ENCODE measurements at regions not wholly inside any gene's neighbourhood (a gene's known extent, or its start where the extent isn't known, plus 50 kb on each side); places are given as distances from the start of the nearest gene placed in this dataset.
A peak's percentile ranks its signal among the peaks of the same experiment; 100 is the strongest.
"Not testable (repeated sequence)": the region's sequence is repeated elsewhere in the genome, so short reads cannot be mapped to it uniquely, and the experiment has no call there.

GRCh38 chr20:40945754-40946450 lies 82.7 kb upstream of the TOP1 start:
- DNase-seq, result peak; percentile 46
- intact Hi-C loops (cut with micrococcal nuclease), result no loop called here
- ATAC-seq, result peak; percentile 85

DNA sequence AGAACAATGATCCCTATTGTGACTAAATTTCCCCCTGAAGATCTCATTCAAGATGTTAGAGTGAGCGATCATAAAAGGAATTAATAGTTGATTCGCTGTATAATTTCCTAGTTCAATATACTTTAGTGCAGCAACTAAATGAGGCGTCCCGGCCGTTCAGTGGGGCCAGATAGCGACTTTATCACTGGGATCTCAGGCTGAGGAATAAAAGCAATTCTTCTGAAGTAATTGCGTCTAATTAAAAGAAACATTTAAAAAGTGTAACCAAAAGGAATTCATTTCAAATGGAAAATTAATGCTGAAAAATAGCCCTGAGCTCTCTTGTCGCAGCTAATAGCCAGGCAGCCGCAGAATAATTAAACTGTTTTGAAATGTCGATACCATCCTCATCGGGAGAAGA lies 82.2 kb upstream of the TOP1 start:
- intact Hi-C loops (cut with micrococcal nuclease), result no loop called here
- ATAC-seq (no peak), DNase-seq (no peak)

DNA sequence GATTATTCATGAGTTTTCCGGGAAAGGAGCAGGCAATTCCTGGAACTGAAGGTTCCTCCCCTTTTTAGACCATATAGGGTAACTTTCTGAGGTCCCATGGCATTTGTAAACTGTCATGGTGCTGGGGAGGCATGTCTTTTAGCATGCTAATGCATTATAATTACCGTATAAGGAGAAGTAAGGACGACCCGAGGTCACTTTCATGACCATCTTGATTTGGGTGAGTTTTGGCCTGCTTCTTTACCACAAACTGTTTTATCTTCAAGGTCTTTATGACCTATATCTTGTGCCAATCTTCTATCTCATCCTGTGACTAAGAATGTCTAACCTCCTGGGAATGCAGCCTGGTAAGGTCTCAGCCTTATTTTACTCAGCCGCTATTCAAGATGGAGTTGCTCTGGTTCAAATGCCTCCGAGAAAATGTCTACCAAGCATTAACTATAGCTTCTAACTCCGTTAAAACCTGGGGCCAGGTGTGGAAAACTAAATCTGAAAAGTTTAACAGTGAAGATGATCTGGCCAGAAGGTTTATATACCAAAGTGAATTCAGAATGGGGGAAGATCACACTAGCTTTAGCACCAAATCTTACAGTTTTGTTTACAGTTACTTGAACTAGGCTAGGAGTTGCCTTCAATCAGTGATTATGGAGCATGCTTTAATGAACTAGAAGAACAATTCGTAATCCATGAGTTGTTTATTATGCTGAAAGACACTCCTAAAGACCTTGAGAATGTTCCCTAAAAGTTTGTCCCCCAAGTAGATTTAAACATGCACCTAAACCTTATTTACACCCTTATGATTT lies 80.0 kb upstream of the TOP1 start:
- intact Hi-C loops (cut with micrococcal nuclease), result no loop called here
- DNase-seq (no peak), ATAC-seq (no peak)

DNA sequence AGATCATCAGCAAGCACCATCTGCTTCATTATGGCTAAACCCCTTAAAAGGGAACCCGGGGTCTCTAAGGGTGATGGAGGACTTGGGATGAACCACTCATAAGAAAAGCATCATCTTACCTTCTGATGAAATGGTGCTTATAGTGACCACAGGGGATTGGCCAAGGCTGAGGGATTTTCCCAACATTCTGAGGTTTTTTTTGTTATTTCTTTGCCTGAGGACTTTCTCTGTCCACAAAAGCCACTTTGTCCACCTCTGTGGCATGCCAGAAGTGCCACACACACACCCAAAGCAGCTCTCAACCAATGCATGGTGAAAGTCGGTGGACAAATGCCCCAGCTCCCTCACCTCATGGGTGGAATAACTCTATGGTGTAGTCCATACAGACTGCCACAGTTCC lies 79.3 kb upstream of the TOP1 start:
- ATAC-seq (no peak), DNase-seq (no peak)
- intact Hi-C loops (cut with micrococcal nuclease), result no loop called here

- no peak for ATAC-seq
- intact Hi-C loops (cut with micrococcal nuclease), result no loop called here
- no peak for DNase-seq
These were observed 76.5 kb upstream of the TOP1 start for GRCh38 chr20:40952136-40952535.

- ATAC-seq (no peak), DNase-seq (no peak)
- intact Hi-C loops (cut with micrococcal nuclease), result no loop called here
These were observed 75.2 kb upstream of the TOP1 start for GRCh38 chr20:40953416-40953815.

GRCh38 chr20:40953856-40954255 lies 74.8 kb upstream of the TOP1 start:
- ATAC-seq (no peak), DNase-seq (no peak)
- intact Hi-C loops (cut with micrococcal nuclease), result no loop called here

DNA sequence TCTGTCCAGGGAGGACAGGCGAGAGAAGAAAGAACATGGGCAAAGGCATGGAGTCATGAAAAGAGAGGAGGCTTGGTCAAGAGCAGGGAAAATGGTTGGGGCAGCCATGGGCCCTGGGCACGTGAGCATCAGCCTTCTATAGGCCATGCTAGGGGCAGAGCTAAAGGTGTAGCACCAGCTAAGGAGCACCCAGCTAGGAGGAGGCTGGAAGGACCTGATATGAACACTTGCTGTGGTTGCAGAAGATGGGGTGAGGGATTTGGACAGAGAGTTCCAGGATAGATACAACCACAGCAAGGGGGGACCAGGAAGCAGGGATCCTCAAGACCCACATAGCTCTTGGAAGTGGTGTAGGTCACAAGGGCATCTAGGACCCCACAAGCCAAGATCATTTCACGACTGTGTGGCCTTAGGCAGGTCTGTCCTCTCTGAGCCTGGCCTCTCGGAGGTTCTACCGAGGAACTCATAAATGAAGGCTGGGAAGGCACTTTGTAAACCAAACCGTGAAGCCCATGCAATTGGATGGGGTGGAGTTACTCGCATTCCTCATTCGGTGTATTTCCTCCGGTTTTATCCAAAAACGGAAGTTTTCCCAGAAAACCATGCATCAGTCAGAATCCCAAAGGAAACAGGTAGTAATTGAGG lies 74.0 kb upstream of the TOP1 start:
- intact Hi-C loops (cut with micrococcal nuclease), result no loop called here
- no peak for DNase-seq
- ATAC-seq, result no peak

DNA sequence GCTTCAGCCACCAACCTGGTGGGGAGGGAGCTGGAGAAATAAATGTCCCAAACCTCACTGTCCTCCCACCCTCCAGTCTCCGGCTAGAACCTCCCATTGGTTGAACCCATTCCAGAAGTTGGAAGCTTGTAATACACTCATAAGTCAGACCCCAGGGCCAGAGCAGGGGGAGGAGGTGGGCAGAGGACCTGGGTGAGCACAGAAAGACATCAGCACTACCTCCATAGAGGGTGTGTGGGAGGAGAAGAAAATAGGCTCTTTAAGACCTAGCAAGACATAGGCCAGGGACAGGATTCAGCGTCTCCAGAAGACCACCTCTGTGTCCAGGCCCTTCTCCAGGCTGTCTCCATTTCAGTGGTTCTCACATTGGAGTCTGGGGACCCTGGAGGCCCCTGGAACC lies 73.3 kb upstream of the TOP1 start:
- intact Hi-C loops (cut with micrococcal nuclease), result no loop called here
- DNase-seq, result no peak
- ATAC-seq, result no peak

GRCh38 chr20:40955826-40956225 lies 72.8 kb upstream of the TOP1 start:
- intact Hi-C loops (cut with micrococcal nuclease); DNase-seq; ATAC-seq: not testable (repeated sequence)

DNA sequence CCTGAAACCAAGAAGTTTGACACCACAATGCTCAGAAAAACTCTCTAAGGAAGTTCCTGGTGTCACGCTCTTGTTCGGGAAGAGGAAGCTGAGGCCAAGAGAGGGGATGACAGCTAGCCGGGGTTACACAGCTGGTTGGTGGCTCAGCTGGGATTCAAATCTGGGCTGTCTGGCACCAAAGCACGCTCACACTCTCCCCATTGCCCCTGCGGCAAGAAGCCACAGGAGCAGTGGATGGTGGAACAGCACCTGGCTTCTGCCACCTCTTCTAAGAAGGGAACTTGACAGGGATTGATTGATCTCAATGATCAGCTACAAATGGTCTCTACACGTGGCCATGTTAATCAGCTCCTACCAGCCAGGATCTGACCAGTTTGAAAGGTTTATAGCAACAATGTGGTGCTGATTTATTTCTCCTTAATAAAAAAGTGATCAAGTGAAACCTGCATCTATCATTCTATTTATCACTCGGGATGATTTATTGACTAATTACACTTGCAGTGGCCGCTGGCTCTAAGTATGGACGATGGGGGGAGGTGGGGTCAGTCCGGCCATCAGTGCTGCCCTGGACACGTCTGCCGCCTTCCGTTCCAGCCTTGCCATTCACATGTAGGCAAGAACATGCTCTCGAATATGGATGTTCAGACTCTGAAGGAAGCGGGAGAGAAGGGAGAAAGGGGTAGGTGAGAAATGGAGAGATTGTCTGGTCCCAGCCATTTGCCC lies 71.9 kb upstream of the TOP1 start:
- peak; percentile 20 for ATAC-seq
- DNase-seq, result no peak

DNA sequence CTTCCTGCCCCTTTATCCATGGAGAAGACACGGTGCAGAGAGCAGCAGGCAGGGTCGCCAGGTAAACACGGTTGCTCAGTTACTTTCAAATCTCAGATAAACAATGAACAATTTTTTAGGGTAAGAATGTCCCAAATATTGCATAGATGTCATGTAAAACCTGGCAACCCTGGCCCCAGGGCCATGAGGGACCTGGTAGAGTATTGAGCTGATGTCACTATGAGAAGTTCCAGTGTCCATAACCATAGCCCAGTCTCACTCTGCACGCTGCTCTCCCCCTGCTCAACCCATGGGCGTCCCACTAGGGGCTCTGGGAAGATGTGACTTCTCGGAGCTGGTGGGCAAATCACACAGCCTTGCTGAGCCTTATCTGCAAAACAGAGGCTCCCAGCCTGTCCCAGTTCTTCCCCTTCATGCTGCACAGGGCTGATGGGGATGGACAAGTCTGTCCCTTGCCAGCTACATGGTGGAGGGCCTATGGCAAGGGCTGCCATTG lies 71.3 kb upstream of the TOP1 start:
- DNase-seq, result no peak
- no peak for ATAC-seq
- intact Hi-C loops (cut with micrococcal nuclease), result no loop called here

More for the DNA sequence above, 71.9 kb upstream of the TOP1 start:
- intact Hi-C loops (cut with micrococcal nuclease), result no loop called here

DNA sequence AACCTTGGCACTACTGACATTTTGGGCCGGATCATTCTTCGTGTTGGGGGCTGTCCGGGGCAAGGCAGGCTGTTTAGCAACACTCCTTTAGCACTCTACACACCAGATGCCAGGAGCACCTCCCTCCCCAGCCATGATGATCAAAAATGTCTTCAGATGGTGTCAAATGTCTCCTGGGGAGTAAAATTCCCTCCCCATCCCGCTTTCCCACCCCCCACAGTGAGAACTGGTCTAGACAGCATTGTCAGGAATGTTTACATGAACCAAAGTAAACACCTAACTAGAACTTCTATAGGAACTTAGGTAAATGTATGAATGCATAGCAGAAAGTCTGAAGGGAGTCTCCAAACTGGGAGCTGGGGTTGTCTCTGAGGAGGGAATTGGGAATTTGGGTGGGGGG lies 70.0 kb upstream of the TOP1 start:
- intact Hi-C loops (cut with micrococcal nuclease), result no loop called here
- no peak for DNase-seq
- ATAC-seq, result no peak

- ATAC-seq, result no peak
- intact Hi-C loops (cut with micrococcal nuclease), result loop anchor here (10.0 kb wide), 1 partner anchor 1695 kb away; no protein-coding TSS in a partner anchor
- DNase-seq, result no peak
These were observed 69.1 kb upstream of the TOP1 start for GRCh38 chr20:40959325-40960092.

- ATAC-seq, result no peak
- intact Hi-C loops (cut with micrococcal nuclease), result loop anchor here (10.0 kb wide), 1 partner anchor 1695 kb away; no protein-coding TSS in a partner anchor
- DNase-seq, result no peak
These were observed 68.5 kb upstream of the TOP1 start for GRCh38 chr20:40960101-40960500.

DNA sequence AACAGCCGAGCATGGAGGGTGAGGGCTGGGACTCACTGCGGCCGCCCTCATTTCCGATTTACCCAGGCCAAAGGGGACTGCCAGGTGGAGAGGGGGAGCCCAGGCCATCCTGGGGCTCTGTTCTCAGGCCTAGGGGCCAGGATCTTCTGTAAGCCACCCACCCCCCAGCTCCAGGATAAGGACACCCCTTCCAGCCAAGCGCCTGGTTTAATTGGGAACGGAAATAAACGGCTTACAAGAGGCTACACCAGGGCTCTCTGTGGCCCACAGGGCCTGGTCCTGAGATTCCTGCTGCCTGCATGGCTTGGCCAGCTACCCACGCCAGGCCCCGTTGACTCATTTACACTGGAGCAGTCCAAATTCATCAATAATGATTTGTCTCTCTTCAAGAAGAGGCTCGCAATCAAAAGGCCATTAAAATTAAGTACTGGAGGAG lies 68.1 kb upstream of the TOP1 start:
- intact Hi-C loops (cut with micrococcal nuclease), result loop anchor here (10.0 kb wide), 1 partner anchor 1696 kb away; no protein-coding TSS in a partner anchor
- DNase-seq (no peak), ATAC-seq (no peak)

GRCh38 chr20:40961176-40961575 lies 67.4 kb upstream of the TOP1 start:
- no peak for DNase-seq
- intact Hi-C loops (cut with micrococcal nuclease), result loop anchor here (10.0 kb wide), 1 partner anchor 1696 kb away; no protein-coding TSS in a partner anchor
- ATAC-seq, result no peak
